SK-N-SH treated with all-trans-retinoic acid at 6 μM for 48 hours (cell line): ENCODE measurements at regions not wholly inside any gene's neighbourhood (a gene's known extent, or its start where the extent isn't known, plus 50 kb on each side); places are given as distances from the start of the nearest gene placed in this dataset.
"Not testable (repeated sequence)": the region's sequence is repeated elsewhere in the genome, so short reads cannot be mapped to it uniquely, and the experiment has no call there.

Experiments used
- ARNTL ChIP-seq: fragments of 450-650 bp; formaldehyde crosslinking; IDR thresholded peaks from 2 replicates; pipeline ENCODE4 v1.5.0; 2020; ENCODE audit warnings: low read depth, mild to moderate bottlenecking, moderate library complexity, borderline replicate concordance
- CSDC2 ChIP-seq: fragments of 250-450 bp; sonication (Bioruptor Pico); IDR thresholded peaks from 2 replicates; pipeline ENCODE4 v1.5.0; 2020; ENCODE audit warnings: mild to moderate bottlenecking, moderate library complexity
- CSRNP3 ChIP-seq: fragments of 250-450 bp; sonication (Bioruptor Pico); IDR thresholded peaks from 2 replicates; pipeline ENCODE4 v1.5.1; 2021; ENCODE audit warnings: mild to moderate bottlenecking, moderate library complexity
- ISL1 ChIP-seq: fragments of 250-450 bp; sonication (Bioruptor Pico); IDR thresholded peaks from 2 replicates; pipeline ENCODE4 v2.1.2; 2022; ENCODE audit warnings: mild to moderate bottlenecking, moderate library complexity
- OSR1 ChIP-seq: fragments of 250-450 bp; sonication (Bioruptor Pico); IDR thresholded peaks from 2 replicates; pipeline ENCODE4 v1.8.0; 2022; ENCODE audit warnings: moderate library complexity, mild to moderate bottlenecking, inconsistent platforms
- PPARA ChIP-seq: fragments of 250-450 bp; sonication (Bioruptor Pico); IDR thresholded peaks from 2 replicates; pipeline ENCODE4 v1.5.0; 2020; ENCODE audit warnings: mild to moderate bottlenecking, borderline replicate concordance
- RARB ChIP-seq: fragments of 250-450 bp; sonication (Bioruptor Pico); IDR thresholded peaks from 2 replicates; pipeline ENCODE4 v1.8.0; 2021; ENCODE audit warnings: mild to moderate bottlenecking, moderate library complexity
- SNAI2 ChIP-seq: fragments of 250-450 bp; sonication (Bioruptor Pico); IDR thresholded peaks from 2 replicates; pipeline ENCODE4 v1.5.0; 2020; ENCODE audit warnings: mild to moderate bottlenecking, moderate library complexity
- TOX ChIP-seq: fragments of 250-450 bp; sonication (Bioruptor Pico); IDR thresholded peaks from 2 replicates; pipeline ENCODE4 v1.8.0; 2021; ENCODE audit warnings: mild to moderate bottlenecking, moderate library complexity, borderline replicate concordance
- ZFP30 ChIP-seq: fragments of 450-650 bp; formaldehyde crosslinking; IDR thresholded peaks from 2 replicates; pipeline ENCODE4 v1.5.0; 2022; ENCODE audit warnings: mild to moderate bottlenecking, moderate library complexity
- TF ChIP-seq, protein P1 (sequence below): fragments of 250-450 bp; sonication (Bioruptor Pico); IDR thresholded peaks from 2 replicates; pipeline ENCODE4 v1.5.1; 2020; ENCODE audit warnings: low read depth, mild to moderate bottlenecking, moderate library complexity
- TF ChIP-seq, protein P2 (sequence below): fragments of 250-450 bp; sonication (Bioruptor Pico); IDR thresholded peaks from 2 replicates; pipeline ENCODE4 v1.8.0; 2020; ENCODE audit warnings: mild to moderate bottlenecking, moderate library complexity, borderline replicate concordance
- TF ChIP-seq, protein P3 (sequence below): fragments of 250-450 bp; sonication (Bioruptor Pico); IDR thresholded peaks from 2 replicates; pipeline ENCODE4 v1.8.0; 2021; ENCODE audit warnings: low read depth, mild to moderate bottlenecking, moderate library complexity, borderline replicate concordance

GRCh38 chr15:20306497-20307106 is 235.0 kb downstream of the GOLGA6L6 start:
- TF ChIP-seq CSRNP3; OSR1; ZFP30 (CRISPR knock-in tag); TOX (CRISPR knock-in tag); RARB (CRISPR knock-in tag); ISL1 (CRISPR knock-in tag); CSDC2 (CRISPR knock-in tag); ARNTL (CRISPR knock-in tag); PPARA (CRISPR knock-in tag); SNAI2 (CRISPR knock-in tag): not testable (repeated sequence)
- TF ChIP-seq, protein P1, sequence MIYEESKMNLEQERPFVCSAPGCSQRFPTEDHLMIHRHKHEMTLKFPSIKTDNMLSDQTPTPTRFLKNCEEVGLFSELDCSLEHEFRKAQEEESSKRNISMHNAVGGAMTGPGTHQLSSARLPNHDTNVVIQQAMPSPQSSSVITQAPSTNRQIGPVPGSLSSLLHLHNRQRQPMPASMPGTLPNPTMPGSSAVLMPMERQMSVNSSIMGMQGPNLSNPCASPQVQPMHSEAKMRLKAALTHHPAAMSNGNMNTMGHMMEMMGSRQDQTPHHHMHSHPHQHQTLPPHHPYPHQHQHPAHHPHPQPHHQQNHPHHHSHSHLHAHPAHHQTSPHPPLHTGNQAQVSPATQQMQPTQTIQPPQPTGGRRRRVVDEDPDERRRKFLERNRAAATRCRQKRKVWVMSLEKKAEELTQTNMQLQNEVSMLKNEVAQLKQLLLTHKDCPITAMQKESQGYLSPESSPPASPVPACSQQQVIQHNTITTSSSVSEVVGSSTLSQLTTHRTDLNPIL (CRISPR knock-in tag): not testable (repeated sequence)
- TF ChIP-seq, protein P2, sequence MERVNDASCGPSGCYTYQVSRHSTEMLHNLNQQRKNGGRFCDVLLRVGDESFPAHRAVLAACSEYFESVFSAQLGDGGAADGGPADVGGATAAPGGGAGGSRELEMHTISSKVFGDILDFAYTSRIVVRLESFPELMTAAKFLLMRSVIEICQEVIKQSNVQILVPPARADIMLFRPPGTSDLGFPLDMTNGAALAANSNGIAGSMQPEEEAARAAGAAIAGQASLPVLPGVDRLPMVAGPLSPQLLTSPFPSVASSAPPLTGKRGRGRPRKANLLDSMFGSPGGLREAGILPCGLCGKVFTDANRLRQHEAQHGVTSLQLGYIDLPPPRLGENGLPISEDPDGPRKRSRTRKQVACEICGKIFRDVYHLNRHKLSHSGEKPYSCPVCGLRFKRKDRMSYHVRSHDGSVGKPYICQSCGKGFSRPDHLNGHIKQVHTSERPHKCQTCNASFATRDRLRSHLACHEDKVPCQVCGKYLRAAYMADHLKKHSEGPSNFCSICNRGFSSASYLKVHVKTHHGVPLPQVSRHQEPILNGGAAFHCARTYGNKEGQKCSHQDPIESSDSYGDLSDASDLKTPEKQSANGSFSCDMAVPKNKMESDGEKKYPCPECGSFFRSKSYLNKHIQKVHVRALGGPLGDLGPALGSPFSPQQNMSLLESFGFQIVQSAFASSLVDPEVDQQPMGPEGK: not testable (repeated sequence)
- TF ChIP-seq, protein P3, sequence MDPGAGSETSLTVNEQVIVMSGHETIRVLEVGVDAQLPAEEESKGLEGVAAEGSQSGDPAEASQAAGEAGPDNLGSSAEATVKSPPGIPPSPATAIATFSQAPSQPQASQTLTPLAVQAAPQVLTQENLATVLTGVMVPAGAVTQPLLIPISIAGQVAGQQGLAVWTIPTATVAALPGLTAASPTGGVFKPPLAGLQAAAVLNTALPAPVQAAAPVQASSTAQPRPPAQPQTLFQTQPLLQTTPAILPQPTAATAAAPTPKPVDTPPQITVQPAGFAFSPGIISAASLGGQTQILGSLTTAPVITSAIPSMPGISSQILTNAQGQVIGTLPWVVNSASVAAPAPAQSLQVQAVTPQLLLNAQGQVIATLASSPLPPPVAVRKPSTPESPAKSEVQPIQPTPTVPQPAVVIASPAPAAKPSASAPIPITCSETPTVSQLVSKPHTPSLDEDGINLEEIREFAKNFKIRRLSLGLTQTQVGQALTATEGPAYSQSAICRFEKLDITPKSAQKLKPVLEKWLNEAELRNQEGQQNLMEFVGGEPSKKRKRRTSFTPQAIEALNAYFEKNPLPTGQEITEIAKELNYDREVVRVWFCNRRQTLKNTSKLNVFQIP (CRISPR knock-in tag): not testable (repeated sequence)
